HG03342 (cell line): ENCODE measurements at regions not wholly inside any gene's neighbourhood (a gene's known extent, or its start where the extent isn't known, plus 50 kb on each side); places are given as distances from the start of the nearest gene placed in this dataset.

ENCODE experiments used
- ATAC-seq: cut with Tn5 transposase; IDR thresholded peaks from one replicate; pipeline ENCODE4 v1.9.1; 2021; ENCODE audit warnings: mild to moderate bottlenecking, moderate library complexity; ENCODE audit not compliant: unreplicated experiment

GRCh38 chr16:51755577-51756355, 604.7 kb upstream of the SALL1 start:
- ATAC-seq: no peak

DNA sequence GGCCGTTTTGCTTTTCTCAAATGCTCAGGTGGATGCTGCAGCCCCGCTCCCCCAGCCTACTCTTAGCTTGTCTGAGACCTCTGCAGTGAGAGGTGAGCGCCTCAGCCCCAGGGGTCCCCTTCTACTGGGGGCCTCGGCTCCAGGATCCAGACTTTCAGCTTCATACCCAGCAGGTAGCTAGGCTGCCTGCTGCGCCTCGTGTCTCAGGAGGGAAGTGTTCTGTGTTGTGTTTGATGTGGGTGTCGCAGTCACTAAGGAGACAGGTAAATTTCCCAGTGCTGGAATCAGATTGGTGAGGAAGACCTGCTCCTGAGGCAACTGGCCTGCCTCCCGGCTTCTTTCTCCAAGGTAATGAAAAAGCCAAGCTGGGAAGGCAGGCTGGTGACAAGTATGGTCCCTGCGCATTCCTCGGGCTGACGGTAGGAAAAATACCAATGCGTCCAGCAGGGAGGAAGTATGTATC, 604.0 kb upstream of the SALL1 start:
- no peak for ATAC-seq

DNA sequence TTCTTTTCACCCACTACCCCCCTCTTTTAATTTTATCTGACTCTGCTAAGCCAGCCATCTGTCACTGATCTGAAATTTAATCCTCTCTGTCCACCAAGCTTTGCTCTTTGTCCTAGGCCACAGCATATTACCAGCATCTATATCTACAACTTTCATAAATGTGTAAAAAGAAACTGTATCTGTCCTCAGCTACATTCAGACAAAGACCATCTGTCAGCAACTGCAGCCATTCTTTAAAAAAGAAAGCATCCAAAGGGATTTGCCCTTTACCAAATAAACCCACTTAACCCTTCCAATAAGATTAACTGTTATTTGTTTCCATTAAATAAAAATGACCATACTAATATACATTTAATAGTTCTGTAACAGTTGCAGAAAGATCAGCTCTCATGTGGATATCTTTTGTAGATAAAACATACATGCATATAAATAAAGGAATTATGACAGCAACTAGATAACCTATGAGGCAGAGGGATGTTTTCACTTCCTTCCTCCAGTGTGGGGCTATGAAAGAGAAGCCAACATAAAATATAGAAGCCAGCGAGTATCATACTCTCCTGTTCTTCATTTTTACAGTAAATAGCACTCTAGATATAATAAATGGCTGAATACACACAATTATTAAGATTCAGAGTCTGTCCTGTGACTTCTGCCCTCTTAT, 602.5 kb upstream of the SALL1 start:
- ATAC-seq: no peak

DNA sequence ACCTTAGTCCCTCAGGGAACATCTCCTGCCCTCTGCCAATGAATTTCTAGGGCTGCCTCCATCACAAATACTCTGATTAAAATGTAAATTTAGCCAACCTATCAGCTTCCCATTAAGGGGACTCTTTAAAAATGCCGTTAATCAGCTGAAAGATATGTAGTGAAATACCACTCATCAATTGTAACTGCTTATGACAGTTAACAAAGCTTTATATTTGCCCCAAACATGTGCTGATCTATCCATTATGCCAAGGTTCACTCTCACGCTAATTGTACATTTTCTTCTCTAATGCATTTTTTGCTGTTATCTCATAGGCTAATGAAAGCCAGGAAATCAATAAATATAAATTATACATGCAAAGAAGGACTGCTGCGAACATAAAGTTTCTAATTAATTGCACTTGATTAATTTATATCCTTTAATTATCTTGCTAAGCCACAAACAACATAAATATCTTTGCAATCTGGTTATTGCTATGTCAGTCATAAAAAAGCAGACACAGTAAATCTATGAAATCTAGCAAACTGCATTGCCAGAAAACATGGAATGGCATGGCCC, 601.4 kb upstream of the SALL1 start:
- ATAC-seq: no peak

- no peak for ATAC-seq
These were observed 596.3 kb upstream of the SALL1 start for GRCh38 chr16:51747329-51747728.

DNA sequence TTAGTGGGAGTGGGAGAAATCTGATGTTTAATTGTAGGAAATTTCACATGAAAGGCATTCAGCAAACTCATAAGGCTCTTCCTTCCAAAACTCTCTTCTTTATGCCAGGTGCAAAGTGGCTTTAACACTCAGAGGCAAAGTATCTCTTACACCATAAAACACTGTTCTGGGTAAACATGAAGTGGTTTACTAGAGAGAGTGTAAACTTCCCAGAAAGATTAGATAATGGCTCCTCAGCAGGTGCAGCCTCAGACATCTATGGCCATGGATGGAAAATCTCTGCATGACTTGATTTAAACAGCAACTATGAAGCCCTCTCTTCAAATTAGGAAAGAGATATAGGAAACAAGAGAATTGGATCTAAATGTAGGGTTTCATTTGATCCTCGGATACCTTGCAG, 583.1 kb upstream of the SALL1 start:
- ATAC-seq: no peak

- no peak for ATAC-seq
These were observed 582.1 kb upstream of the SALL1 start for GRCh38 chr16:51733181-51733580.

- ATAC-seq: no peak
These were observed 580.1 kb upstream of the SALL1 start for GRCh38 chr16:51731160-51731559.

DNA sequence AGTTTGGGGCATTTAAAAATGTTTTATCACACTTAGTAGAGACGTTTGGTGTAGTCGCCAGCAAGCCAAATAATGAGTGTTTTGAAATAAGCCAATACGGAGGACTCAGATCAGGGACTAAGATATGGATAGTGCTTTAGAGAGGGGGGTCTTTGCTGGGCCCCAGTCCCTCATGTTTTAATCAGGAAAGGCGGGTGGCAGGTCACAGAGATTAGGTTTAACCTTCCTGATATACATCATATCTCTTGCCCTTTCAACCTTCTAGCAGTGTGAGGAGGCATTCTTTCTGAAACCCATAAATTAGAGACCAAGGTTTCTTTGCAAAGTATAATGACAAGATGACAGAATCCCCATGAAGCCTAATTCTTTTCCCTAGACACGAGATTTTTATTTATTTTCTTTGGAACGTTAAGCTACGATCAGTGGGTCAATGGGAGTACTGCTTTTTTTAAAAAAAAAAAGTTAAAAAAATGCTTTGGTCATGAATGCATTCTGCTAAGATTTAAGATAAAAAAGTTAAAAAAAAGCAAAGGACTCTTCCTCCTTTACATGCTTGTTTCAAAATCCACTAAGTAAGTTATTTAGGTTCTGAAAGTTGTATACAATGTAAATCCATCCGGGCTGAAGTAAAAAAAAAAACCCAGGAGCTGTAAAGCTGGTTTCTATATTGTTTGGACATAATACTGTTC, 572.1 kb upstream of the SALL1 start:
- no peak for ATAC-seq

DNA sequence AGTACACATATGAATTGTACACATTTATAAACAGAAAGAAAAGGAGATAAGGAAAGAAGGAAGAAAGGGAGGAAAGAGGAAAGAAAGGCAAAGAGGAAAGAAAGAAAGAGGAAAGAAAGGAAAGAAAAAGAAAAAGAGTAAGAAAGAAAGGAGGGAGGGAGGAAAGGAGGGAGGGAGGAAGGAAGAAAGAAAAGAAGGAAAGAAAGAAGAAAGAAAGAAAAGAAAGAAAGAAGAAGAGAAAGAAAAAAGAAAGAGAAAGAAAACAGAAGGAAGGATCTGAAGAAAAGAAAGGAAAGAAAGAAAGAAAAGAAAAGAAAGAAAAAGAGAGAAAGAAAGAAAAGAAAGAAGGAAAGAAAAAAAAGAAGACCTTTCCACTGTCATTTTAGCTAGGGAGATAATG, 571.4 kb upstream of the SALL1 start:
- ATAC-seq: no peak

GRCh38 chr16:51719376-51719775, 568.3 kb upstream of the SALL1 start:
- ATAC-seq: no peak

DNA sequence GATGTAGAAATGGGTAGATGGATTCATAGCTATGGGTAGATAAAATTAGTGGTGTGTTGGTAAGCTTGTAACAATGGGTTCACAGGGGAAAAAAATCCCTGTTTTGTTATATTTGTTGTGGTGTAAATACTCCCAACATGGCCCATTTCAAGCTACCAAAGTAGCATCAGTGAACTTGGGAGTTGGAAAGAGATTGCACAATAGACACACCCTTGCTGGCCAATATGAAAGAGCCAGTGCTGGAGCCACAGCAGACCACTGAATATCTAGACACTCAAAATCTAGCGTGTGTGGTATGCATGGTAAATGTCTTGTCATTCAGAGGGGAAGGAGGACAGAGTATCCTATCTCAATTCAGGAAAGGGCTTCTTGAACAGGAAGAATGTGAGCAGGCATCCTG, 565.1 kb upstream of the SALL1 start:
- no peak for ATAC-seq

- no peak for ATAC-seq
These were observed 562.4 kb upstream of the SALL1 start for GRCh38 chr16:51713502-51713901.

GRCh38 chr16:51710905-51711563, 560.0 kb upstream of the SALL1 start:
- no peak for ATAC-seq

GRCh38 chr16:51710186-51710585, 559.1 kb upstream of the SALL1 start:
- ATAC-seq: no peak

DNA sequence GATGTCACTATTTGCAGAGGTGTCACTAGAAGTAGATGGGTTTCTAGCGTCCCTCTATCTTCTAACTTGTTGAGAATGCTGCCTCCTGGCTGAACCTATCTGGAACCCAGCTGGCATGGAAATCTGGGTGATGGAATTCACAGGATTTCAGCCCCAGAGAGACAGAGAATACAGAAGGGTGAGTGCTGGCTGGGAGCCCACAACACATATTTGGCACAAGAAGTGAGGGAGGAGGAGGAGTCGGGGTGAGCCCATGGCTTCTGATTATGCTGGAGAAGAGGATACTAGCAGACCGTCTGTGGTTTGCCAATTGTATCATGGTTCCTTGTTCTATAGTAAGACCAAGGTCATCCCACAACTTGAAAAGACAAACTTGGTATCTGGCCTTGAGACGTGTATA, 557.8 kb upstream of the SALL1 start:
- no peak for ATAC-seq

DNA sequence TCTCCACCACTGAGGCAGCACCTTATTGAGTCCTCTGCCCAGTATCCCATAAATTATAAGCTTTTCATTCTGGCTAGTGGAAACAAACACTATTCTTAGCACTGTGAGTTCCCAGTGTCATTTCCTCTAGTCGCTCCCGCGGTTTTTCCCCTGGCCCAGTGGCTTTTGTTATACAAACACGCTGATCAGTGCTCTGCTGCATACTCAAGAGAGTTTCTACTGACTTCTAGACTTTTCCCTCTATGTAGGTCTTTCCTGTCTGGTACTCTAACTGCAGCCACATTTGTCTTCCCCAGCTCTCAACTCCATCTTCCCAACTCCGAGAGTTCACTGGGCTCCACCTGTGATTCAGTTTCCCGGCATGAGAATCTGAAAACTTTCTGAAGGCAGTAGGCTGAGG, 556.6 kb upstream of the SALL1 start:
- ATAC-seq: no peak

GRCh38 chr16:51705142-51705541, 554.1 kb upstream of the SALL1 start:
- ATAC-seq: no peak

- no peak for ATAC-seq
These were observed 550.0 kb upstream of the SALL1 start for GRCh38 chr16:51701025-51701424.

DNA sequence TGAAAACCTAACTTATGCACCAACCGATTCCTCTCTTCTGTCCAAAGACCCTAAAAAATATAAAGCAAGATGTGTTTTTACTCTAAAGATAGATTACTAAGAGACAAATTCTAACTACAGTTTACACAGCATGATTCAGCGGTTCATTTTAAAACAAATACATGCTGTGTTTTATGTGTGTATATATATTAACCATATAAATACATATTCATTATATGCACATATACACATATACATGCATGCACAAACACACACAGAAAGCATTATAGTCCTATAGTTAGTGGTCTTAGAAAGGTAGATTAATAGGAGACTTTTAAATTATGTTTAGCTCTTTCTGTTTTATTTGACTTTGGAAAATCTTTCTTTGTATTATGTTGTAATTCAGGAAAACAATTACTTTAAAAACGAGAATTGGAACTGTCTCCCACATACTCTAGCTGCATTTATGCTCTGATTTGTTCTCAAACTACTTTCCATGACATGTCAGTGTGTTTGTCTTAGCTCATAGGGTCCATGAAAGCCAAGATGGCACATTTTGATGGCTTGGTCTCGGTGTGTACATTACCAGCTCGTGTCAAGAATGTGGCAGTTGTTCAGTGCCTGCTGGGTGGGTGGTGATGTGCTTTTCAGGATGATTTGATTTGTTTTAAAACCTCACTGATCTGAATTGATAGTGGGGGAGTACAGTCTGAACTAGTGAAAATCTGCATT, 548.8 kb upstream of the SALL1 start:
- ATAC-seq: no peak
